ENCODE measurements at regions not wholly inside any gene's neighbourhood (a gene's known extent, or its start where the extent isn't known, plus 50 kb on each side); places are given as distances from the start of the nearest gene placed in this dataset.

GRCh38 chr6:94468830-94469229 is 1049.5 kb upstream of the EPHA7 start:
- DNase-seq = no peak
- H3K27me3 Mint-ChIP-seq (ENCODE audit: low read depth, poor library complexity) = no peaks in the 10 kb centered on the region
- no peaks in the 10 kb centered on the region for H3K4me1 Mint-ChIP-seq
- TF ChIP-seq CTCF (IDR thresholded peaks at IDR 0.05) = no peak
- H3K4me3 Mint-ChIP-seq = no peak overlapping the region
- no peaks in the 10 kb centered on the region for H3K9me3 Mint-ChIP-seq
- no peak overlapping the region for H3K27ac Mint-ChIP-seq
- H3K36me3 Mint-ChIP-seq (ENCODE audit: low read depth) = no peaks in the 10 kb centered on the region

DNA sequence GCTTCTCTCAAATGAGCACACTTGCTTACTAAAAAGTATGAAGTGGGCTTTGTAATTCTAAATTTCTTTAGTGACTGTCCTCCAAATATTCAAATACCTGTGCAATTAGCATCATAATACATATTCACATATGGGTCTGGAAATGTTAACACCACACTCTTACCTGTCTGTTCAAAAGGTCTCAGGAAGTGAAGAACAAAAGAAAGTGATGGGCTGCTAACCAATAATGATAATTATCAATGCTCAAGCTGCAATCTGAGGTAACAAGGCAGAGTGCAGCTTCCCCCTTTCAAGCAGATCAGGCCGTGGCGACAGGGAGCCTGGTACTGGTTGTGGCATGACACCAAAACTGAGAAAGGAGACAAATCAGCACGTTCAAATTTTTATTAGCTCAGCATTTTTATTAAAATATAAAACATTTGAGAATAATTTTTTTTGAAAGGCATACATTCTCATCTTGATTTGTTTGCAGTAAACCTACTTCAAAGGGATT is 1044.7 kb upstream of the EPHA7 start:
- Mint-ChIP-seq H3K4me1 (peaks cover 6% of the 10 kb centered on the region), H3K27me3 (ENCODE audit: low read depth, poor library complexity) (no peaks in the 10 kb centered on the region), H3K27ac (no peak overlapping the region), H3K9me3 (no peaks in the 10 kb centered on the region), H3K4me3 (no peak overlapping the region), H3K36me3 (ENCODE audit: low read depth) (no peaks in the 10 kb centered on the region)
- DNase-seq = no peak
- TF ChIP-seq CTCF (IDR thresholded peaks at IDR 0.05) = no peak

GRCh38 chr6:94463306-94463705 is 1043.9 kb upstream of the EPHA7 start:
- H3K27ac Mint-ChIP-seq = peak overlapping the region; percentile 15
- H3K36me3 Mint-ChIP-seq (ENCODE audit: low read depth) = no peaks in the 10 kb centered on the region
- no peak overlapping the region for H3K4me3 Mint-ChIP-seq
- H3K4me1 Mint-ChIP-seq = peaks cover 6% of the 10 kb centered on the region
- H3K9me3 Mint-ChIP-seq = no peaks in the 10 kb centered on the region
- DNase-seq = no peak
- no peak for TF ChIP-seq CTCF (IDR thresholded peaks at IDR 0.05)
- H3K27me3 Mint-ChIP-seq (ENCODE audit: low read depth, poor library complexity) = no peaks in the 10 kb centered on the region

DNA sequence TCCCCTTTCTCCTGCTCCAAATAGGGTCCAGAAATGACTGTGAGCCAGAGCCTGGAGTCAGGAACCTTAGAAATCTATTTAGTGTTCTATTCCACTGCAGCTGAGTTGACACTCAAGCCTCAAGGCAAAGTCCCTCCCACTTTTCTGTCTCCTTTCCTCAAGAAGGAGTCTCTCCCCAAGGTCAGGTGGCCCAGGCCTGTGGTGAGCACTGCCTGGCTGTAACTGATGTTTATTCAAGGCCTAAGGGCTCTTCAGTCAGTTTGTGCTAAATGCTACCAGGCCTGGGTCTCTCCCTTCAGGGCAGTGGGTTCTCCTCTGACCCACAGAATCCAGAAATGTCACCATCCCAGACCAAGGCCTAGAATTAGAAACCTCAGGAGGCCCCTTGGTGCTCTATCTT is 1042.9 kb upstream of the EPHA7 start:
- Mint-ChIP-seq H3K36me3 (ENCODE audit: low read depth) (no peaks in the 10 kb centered on the region), H3K4me1 (peaks cover 6% of the 10 kb centered on the region), H3K27ac (peak overlapping the region; percentile 37), H3K27me3 (ENCODE audit: low read depth, poor library complexity) (peaks cover 5% of the 10 kb centered on the region), H3K4me3 (no peak overlapping the region), H3K9me3 (no peaks in the 10 kb centered on the region)
- no peak for TF ChIP-seq CTCF (IDR thresholded peaks at IDR 0.05)
- DNase-seq = no peak

- TF ChIP-seq CTCF (IDR thresholded peaks at IDR 0.05) = no peak
- no peaks in the 10 kb centered on the region for H3K4me1 Mint-ChIP-seq
- no peak overlapping the region for H3K27ac Mint-ChIP-seq
- H3K4me3 Mint-ChIP-seq = no peak overlapping the region
- no peaks in the 10 kb centered on the region for H3K36me3 Mint-ChIP-seq (ENCODE audit: low read depth)
- DNase-seq = no peak
- peaks cover 5% of the 10 kb centered on the region for H3K27me3 Mint-ChIP-seq (ENCODE audit: low read depth, poor library complexity)
- no peaks in the 10 kb centered on the region for H3K9me3 Mint-ChIP-seq
These were observed 1036.9 kb upstream of the EPHA7 start for GRCh38 chr6:94456266-94456665.

- Mint-ChIP-seq H3K27me3 (ENCODE audit: low read depth, poor library complexity) (peaks cover 5% of the 10 kb centered on the region), H3K36me3 (ENCODE audit: low read depth) (no peaks in the 10 kb centered on the region), H3K4me3 (no peak overlapping the region), H3K4me1 (no peaks in the 10 kb centered on the region), H3K27ac (no peak overlapping the region), H3K9me3 (peaks cover 5% of the 10 kb centered on the region)
- DNase-seq = no peak
- TF ChIP-seq CTCF (IDR thresholded peaks at IDR 0.05) = no peak
These were observed 1034.9 kb upstream of the EPHA7 start for GRCh38 chr6:94454231-94454630.
